GM18519 (cell line): ENCODE measurements at regions not wholly inside any gene's neighbourhood (a gene's known extent, or its start where the extent isn't known, plus 50 kb on each side); places are given as distances from the start of the nearest gene placed in this dataset.

ENCODE experiments used
- ATAC-seq: cut with Tn5 transposase; IDR thresholded peaks from one replicate; pipeline ENCODE4 v1.9.1; 2021; ENCODE audit warnings: mild to moderate bottlenecking, moderate library complexity; ENCODE audit not compliant: unreplicated experiment, low FRiP score

GRCh38 chr7:46368871-46369270, 447.8 kb upstream of the IGFBP3 start:
- ATAC-seq, result no peak

- ATAC-seq, result no peak
Observed at GRCh38 chr7:46366526-46366925, 445.5 kb upstream of the IGFBP3 start.

GRCh38 chr7:46363688-46364087, 442.6 kb upstream of the IGFBP3 start:
- no peak for ATAC-seq

- no peak for ATAC-seq
Observed at GRCh38 chr7:46360811-46361210, 439.7 kb upstream of the IGFBP3 start.

GRCh38 chr7:46360296-46360695, 439.2 kb upstream of the IGFBP3 start:
- ATAC-seq, result no peak

- no peak for ATAC-seq
Observed at GRCh38 chr7:46357851-46358250, 436.8 kb upstream of the IGFBP3 start.

- peak; percentile 60 for ATAC-seq
Observed at GRCh38 chr7:46357290-46357689, 436.2 kb upstream of the IGFBP3 start.

- ATAC-seq, result no peak
Observed at GRCh38 chr7:46356371-46356770, 435.3 kb upstream of the IGFBP3 start.

- no peak for ATAC-seq
Observed at GRCh38 chr7:46355331-46355730, 434.3 kb upstream of the IGFBP3 start.

GRCh38 chr7:46352004-46352954, 431.2 kb upstream of the IGFBP3 start:
- no peak for ATAC-seq

GRCh38 chr7:46349490-46349889, 428.4 kb upstream of the IGFBP3 start:
- no peak for ATAC-seq

- ATAC-seq, result no peak
Observed at GRCh38 chr7:46344533-46344932, 423.5 kb upstream of the IGFBP3 start.

- no peak for ATAC-seq
Observed at GRCh38 chr7:46343802-46344201, 422.7 kb upstream of the IGFBP3 start.

GRCh38 chr7:46322937-46323336, 401.9 kb upstream of the IGFBP3 start:
- no peak for ATAC-seq

- no peak for ATAC-seq
Observed at GRCh38 chr7:46321556-46322205, 400.6 kb upstream of the IGFBP3 start.

- no peak for ATAC-seq
Observed at GRCh38 chr7:46320956-46321355, 399.9 kb upstream of the IGFBP3 start.

GRCh38 chr7:46319841-46320240, 398.8 kb upstream of the IGFBP3 start:
- ATAC-seq, result no peak

- no peak for ATAC-seq
Observed at GRCh38 chr7:46318276-46318675, 397.2 kb upstream of the IGFBP3 start.

- no peak for ATAC-seq
Observed at GRCh38 chr7:46317256-46317655, 396.2 kb upstream of the IGFBP3 start.

- no peak for ATAC-seq
Observed at GRCh38 chr7:46315891-46316290, 394.8 kb upstream of the IGFBP3 start.

- ATAC-seq, result no peak
Observed at GRCh38 chr7:46301677-46302076, 380.6 kb upstream of the IGFBP3 start.

- ATAC-seq, result no peak
Observed at GRCh38 chr7:46297515-46297914, 376.4 kb upstream of the IGFBP3 start.
